Natural killer cell treated with Interleukin-12 subunit alpha and Interleukin-12 subunit beta and Interleukin-15 and Interleukin-18, amount 100 ng/mL, for 72 hours (primary cell): ENCODE measurements at regions not wholly inside any gene's neighbourhood (a gene's known extent, or its start where the extent isn't known, plus 50 kb on each side); places are given as distances from the start of the nearest gene placed in this dataset.
"Not testable (repeated sequence)": the region's sequence is repeated elsewhere in the genome, so short reads cannot be mapped to it uniquely, and the experiment has no call there.

ENCODE experiments used
- ATAC-seq, 2 donors: fragments of 150-1000 bp; cut with Tn5 transposase in 1 of 2; sonication (Bioruptor Pico), chemical (Tn5 transposase) in 1 of 2; 2 replicates each; pipeline ENCODE4 v1.10.0; 2021
- DNase-seq: peaks from one replicate; pipeline ENCODE4 v3.0.0; 2022; ENCODE audit warnings: low spot score
- H3K27ac Mint-ChIP-seq, 2 donors: 1 replicate in 1 of 2; 2 replicates in 1 of 2; pipeline ENCODE4 v1.8.0; 2022; ENCODE audit warnings: mixed read lengths in 2 of 2, mild to moderate bottlenecking in 1 of 2, moderate library complexity in 1 of 2
- H3K27me3 Mint-ChIP-seq, 2 donors: 1 replicate in 1 of 2; 2 replicates in 1 of 2; pipeline ENCODE4 v1.8.0; 2022; ENCODE audit warnings: mixed read lengths in 2 of 2
- H3K36me3 Mint-ChIP-seq: one replicate; pipeline ENCODE4 v1.8.0; 2022; ENCODE audit warnings: mixed read lengths
- H3K4me1 Mint-ChIP-seq, 2 donors: 1 replicate in 1 of 2; 2 replicates in 1 of 2; pipeline ENCODE4 v1.8.0; 2022; ENCODE audit warnings: low read depth in 2 of 2, mixed read lengths in 2 of 2, mild to moderate bottlenecking in 1 of 2
- H3K4me3 Mint-ChIP-seq: one replicate; pipeline ENCODE4 v1.8.0; 2022; ENCODE audit warnings: mixed read lengths
- H3K9me3 Mint-ChIP-seq: 2 replicates; pipeline ENCODE4 v1.8.0; 2022; ENCODE audit warnings: mixed read lengths

DNA sequence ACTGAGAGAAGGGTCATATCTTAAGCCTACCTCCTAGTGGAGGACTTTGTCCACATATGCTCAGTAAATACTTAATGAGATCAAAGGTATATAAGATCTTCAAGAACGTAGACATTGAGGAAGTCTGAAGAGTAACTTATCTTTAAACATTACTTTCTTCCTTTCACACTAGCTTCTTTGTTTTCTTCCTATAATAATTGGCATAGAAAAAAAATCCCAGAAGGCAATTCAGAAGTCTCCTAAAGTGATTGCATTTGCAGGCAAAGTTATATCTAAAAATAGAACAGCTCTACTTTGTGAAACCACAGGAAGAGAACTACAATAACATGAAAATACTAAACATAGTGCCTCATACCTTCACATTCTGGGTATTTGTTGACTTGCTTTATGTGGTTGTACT, 150.4 kb downstream of the PPP1R3A start:
- Mint-ChIP-seq H3K9me3 (peaks cover 6% of the 10 kb centered on the region), H3K36me3 (no peaks in the 10 kb centered on the region), H3K4me3 (no peak overlapping the region), H3K4me1 (no peaks in the 10 kb centered on the region), H3K27ac (no peak overlapping the region), H3K27me3 (no peaks in the 10 kb centered on the region)
- DNase-seq (no peak), ATAC-seq (no peak)

DNA sequence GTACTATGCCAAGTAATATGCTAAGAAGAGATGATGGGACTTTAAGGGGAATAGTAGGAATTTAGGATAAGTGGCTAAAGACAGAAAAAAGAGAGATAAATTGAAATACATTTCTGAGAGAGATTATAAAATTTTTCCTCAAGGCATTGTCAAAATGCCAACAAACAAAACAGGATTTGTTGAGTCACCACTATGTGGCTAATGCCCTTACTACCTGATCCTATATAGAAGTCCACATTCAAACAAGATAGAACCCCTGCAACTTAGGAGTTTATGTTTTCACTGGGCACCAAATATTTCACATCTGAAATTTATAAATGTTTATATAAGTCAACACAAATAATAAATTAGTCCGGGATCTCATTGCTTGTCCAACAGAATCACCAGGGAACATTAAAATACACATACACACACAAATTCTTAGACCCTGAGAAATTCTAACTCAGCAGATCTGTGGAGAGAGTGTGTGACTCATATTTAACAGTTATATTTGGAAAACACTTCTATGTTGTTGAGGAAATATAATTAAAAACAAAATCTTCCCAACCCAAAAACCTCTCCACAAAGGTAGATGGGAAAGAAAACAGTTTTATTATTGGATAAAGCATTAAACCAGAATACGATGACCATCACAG, 154.3 kb downstream of the PPP1R3A start:
- Mint-ChIP-seq H3K36me3 (no peaks in the 10 kb centered on the region), H3K27me3 (no peaks in the 10 kb centered on the region), H3K4me3 (no peak overlapping the region), H3K4me1 (no peaks in the 10 kb centered on the region), H3K9me3 (peaks cover 6% of the 10 kb centered on the region), H3K27ac (no peak overlapping the region)
- DNase-seq = no peak
- ATAC-seq = no peak

DNA sequence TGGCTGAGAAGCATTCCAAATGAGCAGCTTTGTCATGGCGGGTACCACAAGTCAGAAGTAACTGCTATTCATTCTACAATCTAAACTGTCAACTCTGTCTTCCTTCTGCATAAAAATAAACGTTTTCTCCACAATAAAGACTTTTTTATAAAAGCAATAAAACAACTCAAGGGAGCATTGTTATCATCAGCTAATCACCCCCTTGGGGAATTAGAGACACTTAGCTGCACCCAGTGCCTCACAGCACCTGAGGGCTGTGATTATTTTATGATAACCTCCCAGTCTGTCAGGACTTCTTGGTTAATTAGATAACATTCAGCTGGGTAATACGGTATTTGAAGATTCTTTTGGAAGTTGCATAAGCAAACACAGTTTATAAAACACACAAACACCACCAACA, 155.6 kb downstream of the PPP1R3A start:
- no peaks in the 10 kb centered on the region for H3K9me3 Mint-ChIP-seq
- no peak overlapping the region for H3K27ac Mint-ChIP-seq
- H3K36me3 Mint-ChIP-seq = no peaks in the 10 kb centered on the region
- H3K4me3 Mint-ChIP-seq = no peak overlapping the region
- H3K4me1 Mint-ChIP-seq = no peaks in the 10 kb centered on the region
- DNase-seq (no peak), ATAC-seq (no peak)
- no peaks in the 10 kb centered on the region for H3K27me3 Mint-ChIP-seq

DNA sequence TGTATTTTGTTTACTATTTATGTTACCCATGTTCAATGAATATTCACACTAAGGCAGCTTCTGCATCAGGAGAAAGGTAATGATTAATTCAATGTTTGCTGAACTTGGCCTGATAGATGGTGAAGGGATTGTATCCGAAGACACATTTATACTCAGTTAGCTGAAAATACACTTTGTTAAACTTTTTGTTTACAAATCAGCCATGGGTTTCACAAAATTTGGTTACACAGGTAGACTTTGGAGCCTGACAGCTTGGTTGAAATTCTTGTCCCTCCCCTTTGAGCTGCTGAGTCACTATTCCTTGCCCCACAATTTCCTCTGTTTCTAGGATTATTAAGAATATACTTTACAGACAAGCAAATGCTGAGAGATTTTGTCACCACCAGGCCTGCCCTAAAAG, 162.6 kb downstream of the PPP1R3A start:
- DNase-seq = no peak
- Mint-ChIP-seq H3K9me3 (peaks cover 6% of the 10 kb centered on the region), H3K4me3 (no peak overlapping the region), H3K27ac (no peak overlapping the region), H3K4me1 (no peaks in the 10 kb centered on the region), H3K36me3 (peaks cover 7% of the 10 kb centered on the region), H3K27me3 (no peaks in the 10 kb centered on the region)
- no peak for ATAC-seq

DNA sequence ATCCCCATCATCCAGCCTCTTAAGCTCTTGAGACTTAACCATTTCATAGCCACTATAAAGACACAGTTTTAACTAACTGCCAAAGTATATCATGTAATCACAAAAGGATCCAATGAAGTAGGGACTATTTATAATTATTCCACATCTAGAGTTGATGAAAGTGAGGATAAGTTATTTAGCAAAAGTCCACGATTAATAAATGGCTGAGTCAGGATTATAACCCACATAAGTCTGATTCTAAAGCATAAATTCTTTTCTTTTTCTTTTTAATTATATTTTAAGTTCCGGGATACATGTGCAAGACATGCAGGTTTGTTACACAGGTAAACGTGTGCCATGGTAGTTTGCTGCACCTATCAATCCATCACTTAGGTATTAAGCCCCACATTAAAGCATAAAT, 166.1 kb downstream of the PPP1R3A start:
- Mint-ChIP-seq H3K9me3 (peaks cover 6% of the 10 kb centered on the region), H3K4me3 (no peak overlapping the region), H3K27me3 (no peaks in the 10 kb centered on the region), H3K27ac (no peak overlapping the region), H3K4me1 (no peaks in the 10 kb centered on the region), H3K36me3 (peaks cover 7% of the 10 kb centered on the region)
- no peak for ATAC-seq
- DNase-seq = no peak

DNA sequence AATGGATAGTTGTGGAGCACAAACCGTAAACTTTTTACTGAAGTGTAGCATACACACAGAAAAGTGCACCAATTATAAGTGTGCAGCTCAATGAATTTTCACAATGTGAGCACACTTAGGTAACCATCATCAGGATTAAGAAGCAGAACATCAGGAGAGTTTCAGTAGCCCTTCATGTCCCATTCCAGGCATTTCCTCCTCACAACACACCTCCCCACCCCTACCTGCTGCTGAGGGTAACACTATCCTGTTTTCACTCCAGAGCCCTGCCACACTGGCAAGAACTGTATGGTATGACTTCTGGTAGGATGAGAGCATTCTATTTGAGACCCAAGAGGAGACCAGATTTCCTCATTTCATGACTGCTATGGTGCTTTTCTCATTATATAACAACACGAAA, 166.5 kb downstream of the PPP1R3A start:
- Mint-ChIP-seq H3K4me1 (no peaks in the 10 kb centered on the region), H3K36me3 (peaks cover 3% of the 10 kb centered on the region), H3K9me3 (peaks cover 3% of the 10 kb centered on the region), H3K27me3 (no peaks in the 10 kb centered on the region), H3K4me3 (no peak overlapping the region), H3K27ac (no peak overlapping the region)
- ATAC-seq = no peak
- DNase-seq = no peak

DNA sequence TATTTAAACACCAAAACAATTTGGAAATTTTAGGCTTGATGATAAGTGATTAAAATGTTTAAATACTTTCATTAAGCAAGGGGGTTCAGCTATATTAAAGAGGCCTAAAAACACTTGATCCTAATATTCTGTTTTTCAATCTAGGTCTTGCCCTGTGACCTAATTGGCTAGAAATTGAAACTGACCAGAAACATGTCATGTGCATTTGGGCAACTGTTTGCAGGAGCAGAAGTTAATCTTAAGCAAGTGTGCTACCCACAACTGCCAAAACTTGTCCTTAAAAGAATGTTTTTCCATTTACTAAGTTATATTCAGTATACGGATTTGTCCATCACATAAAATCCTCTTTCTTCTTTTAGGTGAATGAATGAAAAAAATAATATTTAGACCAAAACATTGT, 167.3 kb downstream of the PPP1R3A start:
- Mint-ChIP-seq H3K27me3 (no peaks in the 10 kb centered on the region), H3K4me1 (no peaks in the 10 kb centered on the region), H3K27ac (no peak overlapping the region), H3K9me3 (no peaks in the 10 kb centered on the region), H3K4me3 (no peak overlapping the region), H3K36me3 (no peaks in the 10 kb centered on the region)
- ATAC-seq = no peak
- DNase-seq = no peak

DNA sequence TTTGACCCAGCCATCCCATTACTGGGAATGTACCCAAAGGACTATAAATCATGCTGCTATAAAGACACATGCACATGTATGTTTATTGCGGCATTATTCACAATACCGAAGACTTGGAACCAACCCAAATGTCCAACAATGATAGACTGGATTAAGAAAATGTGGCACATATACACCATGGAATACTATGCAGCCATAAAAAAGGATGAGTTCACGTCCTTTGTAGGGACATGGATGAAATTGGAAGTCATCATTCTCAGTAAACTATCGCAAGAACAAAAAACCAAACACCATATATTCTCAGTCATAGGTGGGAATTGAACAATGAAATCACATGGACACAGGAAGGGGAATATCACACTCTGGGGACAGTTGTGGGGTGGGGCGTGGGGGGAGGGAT, 170.4 kb downstream of the PPP1R3A start:
- H3K9me3 Mint-ChIP-seq, H3K27ac Mint-ChIP-seq, H3K4me3 Mint-ChIP-seq, DNase-seq, H3K36me3 Mint-ChIP-seq, ATAC-seq, H3K27me3 Mint-ChIP-seq, H3K4me1 Mint-ChIP-seq: not testable (repeated sequence)

DNA sequence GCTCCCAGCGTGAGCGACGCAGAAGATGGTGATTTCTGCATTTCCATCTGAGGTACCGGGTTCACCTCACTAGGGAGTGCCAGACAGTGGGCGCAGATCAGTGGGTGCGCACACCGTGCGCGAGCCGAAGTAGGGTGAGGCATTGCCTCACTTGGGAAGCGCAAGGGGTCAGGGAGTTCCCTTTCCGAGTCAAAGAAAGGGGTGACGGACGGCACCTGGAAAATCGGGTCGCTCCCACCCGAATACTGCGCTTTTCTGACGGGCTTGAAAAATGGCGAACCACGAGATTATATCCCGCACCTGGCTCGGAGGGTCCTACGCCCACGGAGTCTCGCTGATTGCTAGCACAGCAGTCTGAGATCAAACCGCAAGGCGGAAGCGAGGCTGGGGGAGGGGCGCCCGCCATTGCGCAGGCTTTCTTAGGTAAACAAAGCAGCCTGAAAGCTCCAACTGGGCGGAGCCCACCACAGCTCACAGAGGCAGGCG, 175.8 kb downstream of the PPP1R3A start:
- peaks cover 15% of the 10 kb centered on the region for H3K9me3 Mint-ChIP-seq
- ATAC-seq, H3K4me1 Mint-ChIP-seq, H3K36me3 Mint-ChIP-seq, H3K27me3 Mint-ChIP-seq, H3K27ac Mint-ChIP-seq, DNase-seq, H3K4me3 Mint-ChIP-seq: not testable (repeated sequence)

DNA sequence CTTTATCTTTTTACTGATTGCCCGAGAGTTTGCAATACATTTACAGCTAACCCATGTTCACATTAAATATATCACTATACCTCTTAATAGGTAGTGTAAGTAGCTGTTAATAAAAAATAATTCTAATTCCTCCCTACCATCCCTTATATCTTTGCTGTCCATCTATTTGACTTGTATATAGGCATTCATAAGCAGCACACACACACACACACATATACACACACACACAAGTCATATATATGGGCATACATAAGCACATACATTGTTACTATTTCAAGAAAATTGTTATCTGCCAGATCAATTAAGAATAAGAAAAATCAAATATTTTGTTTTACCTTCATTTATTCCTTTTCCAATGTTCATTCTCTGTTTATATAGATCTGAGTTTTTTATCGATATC, 176.4 kb downstream of the PPP1R3A start:
- Mint-ChIP-seq H3K27ac (no peak overlapping the region), H3K4me1 (no peaks in the 10 kb centered on the region), H3K9me3 (peaks cover 15% of the 10 kb centered on the region), H3K4me3 (no peak overlapping the region), H3K27me3 (no peaks in the 10 kb centered on the region), H3K36me3 (peaks cover 4% of the 10 kb centered on the region)
- ATAC-seq (no peak), DNase-seq (no peak)

DNA sequence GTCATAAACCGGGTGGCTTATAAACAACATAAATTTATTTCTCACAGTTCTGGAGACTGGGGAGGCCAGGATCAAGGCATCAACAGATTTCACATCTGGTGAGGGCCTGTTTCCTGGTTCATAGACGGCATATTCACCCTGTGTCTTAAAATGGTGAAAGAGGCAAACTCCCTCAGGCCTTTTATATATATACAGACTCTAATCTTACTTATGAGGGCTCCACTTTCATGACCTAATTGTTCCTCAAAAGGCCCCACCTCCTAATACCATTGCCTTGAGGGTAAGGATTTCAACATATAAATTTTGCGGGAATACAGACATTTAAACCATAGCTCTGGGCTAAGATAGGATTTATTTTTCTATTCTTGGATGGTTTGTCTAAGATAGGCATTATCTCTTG, 187.2 kb downstream of the PPP1R3A start:
- ATAC-seq (no peak), DNase-seq (no peak)
- no peaks in the 10 kb centered on the region for H3K27me3 Mint-ChIP-seq
- no peak overlapping the region for H3K4me3 Mint-ChIP-seq
- H3K27ac Mint-ChIP-seq = no peak overlapping the region
- no peaks in the 10 kb centered on the region for H3K4me1 Mint-ChIP-seq
- H3K9me3 Mint-ChIP-seq = peaks cover 7% of the 10 kb centered on the region
- peaks cover 5% of the 10 kb centered on the region for H3K36me3 Mint-ChIP-seq

DNA sequence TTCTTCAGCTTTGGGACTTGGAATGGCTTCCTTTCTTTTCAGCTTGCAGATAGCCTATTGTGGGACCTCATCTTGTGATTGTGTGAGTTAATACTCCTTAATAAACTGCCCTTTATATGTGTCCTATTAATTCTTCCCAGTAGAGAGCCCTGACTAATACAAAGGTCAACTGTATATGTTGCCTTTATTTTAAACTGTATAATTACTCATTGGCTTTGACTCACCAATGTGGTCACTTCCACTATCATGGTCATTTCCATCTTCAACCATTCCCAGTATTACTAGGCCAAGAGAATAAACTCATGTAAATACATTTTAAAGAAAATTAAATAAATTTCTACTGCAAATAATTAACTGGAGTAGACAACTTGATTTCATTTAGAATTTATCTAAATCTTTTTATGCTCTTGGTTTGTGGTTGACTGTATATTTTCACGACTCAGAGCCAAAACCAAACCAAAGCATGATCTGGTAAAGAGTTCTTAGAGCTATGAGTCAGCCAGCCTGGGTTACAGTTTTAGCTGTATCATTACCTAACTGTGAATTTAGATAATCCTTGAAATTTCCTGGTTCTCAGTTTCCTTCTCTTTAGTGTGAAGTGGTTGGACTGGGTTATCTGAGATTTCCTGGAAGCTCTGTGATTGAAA, 188.4 kb downstream of the PPP1R3A start:
- Mint-ChIP-seq H3K36me3 (no peaks in the 10 kb centered on the region), H3K27me3 (no peaks in the 10 kb centered on the region), H3K4me3 (no peak overlapping the region), H3K9me3 (peaks cover 2% of the 10 kb centered on the region), H3K27ac (no peak overlapping the region), H3K4me1 (no peaks in the 10 kb centered on the region)
- DNase-seq (no peak), ATAC-seq (no peak)

DNA sequence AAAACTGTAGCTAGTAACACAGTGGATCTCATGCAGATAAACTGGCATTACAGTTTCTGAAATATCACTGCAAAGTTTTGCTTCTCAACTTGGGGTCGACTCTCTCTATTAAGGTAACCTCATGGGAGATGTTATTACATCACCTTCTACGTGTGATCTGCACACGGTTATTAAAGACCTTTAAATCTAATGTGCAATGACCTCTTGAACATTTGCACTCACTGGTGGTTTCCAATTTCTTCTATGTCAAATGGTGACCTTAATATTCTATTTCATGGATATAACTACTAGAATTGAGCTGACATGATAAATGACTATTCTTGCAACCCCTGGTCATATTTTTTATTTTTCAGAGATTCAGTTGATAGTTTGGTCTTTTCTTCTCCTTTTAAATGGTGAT, 191.3 kb downstream of the PPP1R3A start:
- Mint-ChIP-seq H3K9me3 (peaks cover 2% of the 10 kb centered on the region), H3K27ac (no peak overlapping the region), H3K27me3 (no peaks in the 10 kb centered on the region), H3K36me3 (no peaks in the 10 kb centered on the region), H3K4me3 (no peak overlapping the region), H3K4me1 (no peaks in the 10 kb centered on the region)
- no peak for DNase-seq
- ATAC-seq = no peak

DNA sequence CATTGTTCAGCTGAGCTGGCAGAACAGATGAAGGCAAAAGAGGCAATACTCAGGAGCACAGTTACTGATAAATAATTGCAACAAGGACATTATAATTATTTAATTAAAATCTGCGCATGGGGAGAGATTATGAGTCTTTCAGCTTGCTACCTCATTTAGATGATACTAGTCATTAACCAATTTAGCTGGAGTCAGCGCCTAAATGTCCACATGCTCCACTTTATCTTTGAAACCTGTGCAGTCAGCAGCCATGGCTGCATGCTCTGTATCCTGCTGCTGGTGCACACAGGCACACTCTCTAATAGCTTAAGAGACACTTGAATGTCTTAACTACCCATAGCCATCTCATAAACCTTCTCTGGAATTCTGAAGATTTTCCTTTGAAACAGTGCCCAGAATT, 196.8 kb downstream of the PPP1R3A start:
- no peaks in the 10 kb centered on the region for H3K36me3 Mint-ChIP-seq
- no peaks in the 10 kb centered on the region for H3K9me3 Mint-ChIP-seq
- ATAC-seq = no peak
- no peaks in the 10 kb centered on the region for H3K27me3 Mint-ChIP-seq
- no peak for DNase-seq
- no peak overlapping the region for H3K27ac Mint-ChIP-seq
- H3K4me1 Mint-ChIP-seq = no peaks in the 10 kb centered on the region
- H3K4me3 Mint-ChIP-seq = no peak overlapping the region

DNA sequence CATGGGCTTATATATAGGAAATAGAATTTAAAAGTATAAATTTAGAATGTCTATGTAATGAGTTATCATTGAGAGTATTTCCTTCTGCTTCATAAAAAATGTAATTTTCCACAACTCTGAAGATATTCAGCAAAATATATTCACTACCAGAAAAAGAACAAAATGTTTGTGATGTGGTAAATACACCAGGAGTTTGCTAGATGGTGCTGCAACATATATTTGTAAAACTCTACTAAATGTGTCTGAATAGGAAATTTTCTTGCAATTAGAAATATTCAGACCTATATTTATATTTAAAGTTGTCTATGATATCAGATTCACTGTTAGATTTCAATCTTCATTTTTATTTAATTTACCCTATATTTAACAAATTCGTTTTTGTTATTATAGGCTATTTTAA, 201.1 kb downstream of the PPP1R3A start:
- Mint-ChIP-seq H3K4me1 (no peaks in the 10 kb centered on the region), H3K27ac (no peak overlapping the region)
- no peak for ATAC-seq

More for the DNA sequence above, 201.1 kb downstream of the PPP1R3A start:
- Mint-ChIP-seq H3K9me3 (no peaks in the 10 kb centered on the region), H3K4me3 (no peak overlapping the region), H3K27me3 (no peaks in the 10 kb centered on the region), H3K36me3 (no peaks in the 10 kb centered on the region)
- no peak for DNase-seq
